NCI-H345 (cell line): ENCODE measurements at regions not wholly inside any gene's neighbourhood (a gene's known extent, or its start where the extent isn't known, plus 50 kb on each side); places are given as distances from the start of the nearest gene placed in this dataset.
"Not testable (repeated sequence)": the region's sequence is repeated elsewhere in the genome, so short reads cannot be mapped to it uniquely, and the experiment has no call there.

ENCODE experiments used
- DNase-seq: peaks from one replicate; lab custom pipeline; 2025; lab: John Stamatoyannopoulos, UW

GRCh38 chr5:54404568-54404967, 50.9 kb upstream of the HSPB3 start:
- DNase-seq = no peak

DNA sequence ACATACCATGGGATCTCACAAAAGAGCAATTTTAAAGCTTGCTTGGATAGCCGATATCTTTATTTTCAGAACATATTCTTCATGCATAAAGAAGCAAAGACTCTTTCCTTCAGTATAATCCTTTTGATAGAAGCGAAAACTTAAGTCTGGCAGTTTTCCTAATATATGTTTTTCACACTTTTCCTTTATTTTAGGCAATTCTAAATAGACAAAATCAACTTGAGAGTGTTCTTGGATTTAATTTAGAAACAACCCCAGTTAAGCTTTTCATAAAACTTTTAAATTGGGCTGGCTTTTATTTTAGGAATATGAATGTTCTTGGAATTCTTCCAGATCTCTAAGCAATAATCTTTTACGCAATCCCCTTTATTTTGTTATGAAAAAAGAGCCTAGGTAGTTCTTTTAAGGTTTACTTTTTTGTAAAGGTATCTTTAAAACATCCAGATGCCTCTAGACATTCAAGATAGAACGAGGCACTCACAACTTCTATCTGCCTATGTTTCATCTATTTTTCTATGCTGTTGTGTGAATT, 51.5 kb upstream of the HSPB3 start:
- no peak for DNase-seq

- DNase-seq = no peak
These were observed 52.4 kb upstream of the HSPB3 start for GRCh38 chr5:54403121-54403520.

DNA sequence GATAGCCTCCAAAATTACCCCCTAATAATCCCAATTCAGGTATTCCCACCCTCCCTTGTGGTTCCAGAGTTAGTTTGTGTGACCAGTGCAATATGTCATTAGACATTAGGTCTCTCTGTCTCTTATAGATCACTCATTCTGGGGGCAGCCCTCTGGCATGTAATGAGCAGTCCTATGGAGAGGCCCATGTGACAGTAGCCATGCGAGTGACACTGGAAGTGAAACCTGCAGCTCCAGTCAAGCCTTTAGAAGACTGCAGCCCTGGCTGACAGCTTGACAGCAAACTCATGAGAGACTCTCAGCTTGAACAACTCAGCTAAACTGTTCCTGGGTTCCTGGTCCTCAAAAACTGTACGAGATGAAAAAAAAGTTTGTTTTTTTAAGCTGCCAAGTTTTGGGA, 54.0 kb upstream of the HSPB3 start:
- DNase-seq = no peak

DNA sequence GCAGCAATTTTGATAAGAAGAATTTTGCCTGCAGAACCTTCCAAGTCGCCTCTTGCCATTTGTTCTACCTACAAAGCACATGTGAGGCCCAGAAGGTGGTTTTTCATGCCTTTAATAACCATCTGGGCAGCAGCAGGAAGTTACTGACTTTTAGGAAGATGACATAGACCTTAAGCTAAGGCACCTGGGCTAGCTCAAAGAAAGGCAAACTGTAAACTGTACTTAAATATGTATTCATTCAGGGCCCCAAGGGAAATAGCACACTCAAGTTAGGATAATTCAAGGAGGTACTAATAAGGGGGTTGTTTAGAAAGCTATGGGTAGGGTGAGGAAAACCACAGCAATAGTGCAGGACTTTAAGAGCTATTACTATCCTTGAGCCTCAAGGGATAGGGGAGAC, 57.3 kb upstream of the HSPB3 start:
- DNase-seq = no peak

DNA sequence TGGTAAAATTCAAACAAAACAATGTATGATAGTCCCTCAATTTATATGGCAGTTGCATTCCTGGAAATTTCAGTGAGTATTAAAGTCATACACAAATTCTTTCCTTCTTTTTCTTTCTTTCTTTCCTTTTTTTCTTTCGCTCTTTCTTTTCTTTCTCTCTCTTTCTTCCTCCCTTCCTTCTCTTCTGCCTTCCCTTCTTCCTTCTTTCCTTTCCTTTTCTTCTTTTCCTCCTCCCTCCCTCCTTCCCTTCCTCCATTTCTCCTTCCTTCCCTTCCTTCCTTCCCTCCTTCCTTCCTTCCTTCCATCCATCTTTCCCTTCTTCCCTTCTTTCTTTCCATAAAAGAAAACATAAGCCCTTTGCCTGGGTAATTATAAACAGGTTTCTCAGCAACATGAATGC, 58.1 kb upstream of the HSPB3 start:
- DNase-seq = no peak

GRCh38 chr5:54393007-54393406, 62.5 kb upstream of the HSPB3 start:
- DNase-seq = not testable (repeated sequence)

DNA sequence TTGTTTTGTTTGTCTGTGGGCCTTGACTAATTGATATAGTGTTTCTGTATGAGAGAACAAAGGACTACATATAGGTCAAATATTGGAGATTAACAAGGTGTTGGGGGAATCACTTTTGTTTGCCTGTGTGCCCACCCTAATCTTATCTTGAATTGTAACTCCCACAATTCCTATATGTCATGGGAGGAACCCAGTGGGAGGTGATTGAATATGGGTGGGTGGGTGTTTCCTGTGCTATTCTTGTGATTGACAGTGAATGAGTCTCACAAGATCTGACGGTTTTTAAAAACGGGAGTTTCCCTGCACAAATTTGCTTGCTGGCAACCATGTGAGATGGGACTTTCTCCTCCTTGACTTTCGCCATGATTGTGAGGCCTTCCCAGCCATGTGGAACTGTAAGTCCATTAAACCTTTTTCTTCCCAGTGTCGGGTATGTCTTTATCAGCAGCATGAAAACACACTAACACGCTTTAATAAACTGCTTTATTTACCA, 64.9 kb upstream of the HSPB3 start:
- DNase-seq = no peak

GRCh38 chr5:54390015-54390414, 65.5 kb upstream of the HSPB3 start:
- DNase-seq = peak; percentile 82

DNA sequence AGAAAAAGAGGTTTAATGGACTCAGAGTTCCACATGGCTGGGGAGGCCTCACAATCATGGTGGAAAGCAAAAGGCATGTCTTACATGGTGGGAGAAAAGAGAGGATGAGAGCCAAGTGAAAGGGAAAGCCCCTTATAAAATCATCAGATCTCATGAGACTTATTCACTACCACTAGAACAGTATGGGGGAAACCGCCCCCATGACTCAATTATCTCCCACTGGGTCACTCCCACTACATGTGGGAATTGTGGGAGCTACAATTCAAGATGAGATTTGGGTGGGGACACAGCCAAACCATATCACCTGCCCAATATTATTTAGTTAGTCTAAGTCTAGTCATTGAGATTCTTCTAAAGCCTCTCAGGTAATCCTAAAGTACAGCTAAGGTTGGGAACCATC, 66.1 kb upstream of the HSPB3 start:
- DNase-seq = not testable (repeated sequence)

GRCh38 chr5:54388811-54389210, 66.7 kb upstream of the HSPB3 start:
- no peak for DNase-seq

DNA sequence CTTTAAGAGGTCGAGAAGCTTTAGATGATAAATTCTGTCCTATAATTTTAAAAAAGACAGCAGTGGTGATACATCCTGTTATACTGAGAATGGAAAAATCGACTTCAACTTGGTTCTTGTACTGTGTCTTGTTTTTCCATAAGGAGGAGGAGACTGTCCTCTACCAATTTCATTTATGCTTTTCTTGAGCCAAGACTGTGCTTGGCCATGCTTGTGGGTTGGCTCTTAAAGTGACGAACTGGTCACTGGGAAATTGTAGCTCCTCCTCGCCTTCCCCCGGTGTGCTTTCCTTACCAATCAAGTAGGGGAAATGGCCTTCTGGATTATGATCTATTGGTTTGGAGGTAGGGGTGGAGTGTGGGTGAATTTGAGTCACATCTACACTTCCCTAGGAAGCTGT, 67.1 kb upstream of the HSPB3 start:
- no peak for DNase-seq

DNA sequence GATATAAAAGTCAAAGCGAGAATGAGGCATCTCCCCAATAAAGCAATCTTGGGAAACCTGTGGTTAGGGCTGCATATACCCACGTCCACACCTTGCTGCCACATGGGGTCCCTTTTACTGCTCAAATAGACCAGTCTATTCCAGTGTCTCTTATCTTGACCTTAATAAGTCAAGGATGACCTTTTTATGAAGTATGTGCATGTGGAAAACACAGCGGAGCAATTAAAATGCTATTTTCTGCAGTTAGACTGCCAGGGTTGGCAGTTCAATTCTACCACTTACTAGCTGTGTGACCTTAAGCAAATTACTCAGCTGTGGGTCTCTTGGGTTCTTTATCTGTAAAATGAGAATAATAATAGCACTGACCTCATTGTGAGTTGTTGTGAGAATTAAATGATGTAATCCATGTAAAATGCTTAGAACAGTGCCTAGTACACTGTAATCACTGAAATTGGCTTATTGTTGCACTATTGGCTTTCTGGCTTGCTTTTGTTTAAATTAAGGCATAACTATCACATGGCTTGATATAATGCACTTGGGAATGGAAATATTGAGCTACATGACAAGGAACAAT, 67.8 kb upstream of the HSPB3 start:
- DNase-seq = no peak

GRCh38 chr5:54387031-54387430, 68.5 kb upstream of the HSPB3 start:
- no peak for DNase-seq

DNA sequence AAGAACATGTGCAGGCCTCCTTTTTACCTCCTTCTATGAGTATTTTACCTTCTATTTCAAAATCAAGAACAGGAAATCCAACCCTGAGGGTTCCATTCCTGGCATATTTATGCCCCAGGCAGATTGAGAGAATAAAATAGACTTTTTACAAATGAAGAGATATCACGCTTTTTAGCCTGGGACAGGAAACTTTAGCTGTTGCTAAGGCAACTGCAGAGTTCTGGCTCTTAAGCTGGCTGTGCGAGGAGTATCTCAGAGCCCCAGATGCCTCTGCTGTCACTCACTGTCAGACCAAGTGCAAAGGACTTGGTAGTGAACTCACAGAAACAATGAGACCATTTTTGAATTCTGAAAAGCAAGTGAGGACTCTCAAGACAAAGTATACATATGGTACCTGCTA, 69.5 kb upstream of the HSPB3 start:
- DNase-seq = no peak

- no peak for DNase-seq
These were observed 71.1 kb upstream of the HSPB3 start for GRCh38 chr5:54384356-54384933.

- DNase-seq = no peak
These were observed 71.6 kb upstream of the HSPB3 start for GRCh38 chr5:54383941-54384340.

GRCh38 chr5:54383225-54383901, 72.1 kb upstream of the HSPB3 start:
- DNase-seq = no peak

- not testable (repeated sequence) for DNase-seq
These were observed 70.9 kb upstream of the ARL15 start for GRCh38 chr5:54381319-54381718.

GRCh38 chr5:54379590-54379989, 69.2 kb upstream of the ARL15 start:
- no peak for DNase-seq

GRCh38 chr5:54378707-54379106, 68.3 kb upstream of the ARL15 start:
- DNase-seq = no peak

DNA sequence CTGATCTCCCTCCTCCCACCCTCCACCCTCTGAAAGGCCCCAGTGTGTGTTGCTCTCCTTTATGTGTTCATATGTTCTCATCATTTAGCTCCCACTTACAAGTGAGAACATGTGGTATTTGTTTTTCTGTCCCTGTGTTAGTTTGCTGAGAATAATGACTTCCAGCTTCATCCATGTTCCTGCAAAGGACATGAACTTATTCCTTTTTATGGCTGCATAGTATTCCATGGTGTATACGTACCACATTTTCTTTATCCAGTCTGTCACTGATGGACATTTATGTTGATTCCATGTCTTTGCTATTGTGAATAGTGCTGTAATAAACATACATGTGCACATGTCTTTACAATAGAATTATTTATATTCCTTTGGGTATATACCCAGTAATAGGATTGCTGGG, 67.0 kb upstream of the ARL15 start:
- DNase-seq = not testable (repeated sequence)

GRCh38 chr5:54370982-54371381, 60.6 kb upstream of the ARL15 start:
- no peak for DNase-seq
